DOHH2 (cell line): ENCODE measurements at regions not wholly inside any gene's neighbourhood (a gene's known extent, or its start where the extent isn't known, plus 50 kb on each side); places are given as distances from the start of the nearest gene placed in this dataset.

ENCODE experiments used
- H3F3A ChIP-seq: fragments of 200-600 bp; sonication (generic), shearing (Covaris generic); 2 replicates; pipeline ENCODE4 v1.6.0; 2016; ENCODE audit warnings: antibody characterized with exemption, mild to moderate bottlenecking; ENCODE audit not compliant: control insufficient read depth, insufficient read depth
- H3K27ac ChIP-seq: fragments of 200-600 bp; sonication (generic); 2 replicates; pipeline ENCODE4 v1.5.1; 2014; ENCODE audit warnings: low read depth, mild to moderate bottlenecking, low read length, moderate library complexity
- H3K27me3 ChIP-seq: fragments of 200-600 bp; sonication (generic); 2 replicates; pipeline ENCODE4 v1.6.1; 2014; ENCODE audit warnings: mild to moderate bottlenecking, low read length, mixed read lengths; ENCODE audit not compliant: control insufficient read depth
- H3K36me3 ChIP-seq: fragments of 200-600 bp; sonication (generic); 2 replicates; pipeline ENCODE4 v1.6.1; 2014; ENCODE audit warnings: mild to moderate bottlenecking, low read length, moderate library complexity, mixed read lengths; ENCODE audit not compliant: control insufficient read depth
- H3K4me1 ChIP-seq: fragments of 200-600 bp; sonication (generic); 2 replicates; pipeline ENCODE4 v1.6.1; 2014; ENCODE audit warnings: mild to moderate bottlenecking, low read length, mixed read lengths; ENCODE audit not compliant: control insufficient read depth
- H3K4me2 ChIP-seq: fragments of 200-600 bp; sonication (generic); 2 replicates; pipeline ENCODE4 v1.6.0; 2014; ENCODE audit warnings: mild to moderate bottlenecking, low read length, moderate library complexity
- H3K4me3 ChIP-seq: fragments of 200-600 bp; sonication (generic); 2 replicates; pipeline ENCODE4 v1.5.1; 2014; ENCODE audit warnings: mild to moderate bottlenecking, low read length, mixed read lengths
- H3K79me2 ChIP-seq: fragments of 200-600 bp; sonication (generic); 2 replicates; pipeline ENCODE4 v1.6.1; 2014; ENCODE audit warnings: mild to moderate bottlenecking, low read length, mixed read lengths; ENCODE audit not compliant: control insufficient read depth
- H3K9me2 ChIP-seq: fragments of 200-600 bp; sonication (generic); replicated peaks from 2 replicates; pipeline ENCODE4 v1.6.1; 2014; ENCODE audit warnings: mild to moderate bottlenecking, low read length, mixed read lengths; ENCODE audit not compliant: control insufficient read depth
- H3K9me3 ChIP-seq: fragments of 200-600 bp; sonication (generic); 2 replicates; pipeline ENCODE4 v1.6.1; 2014; ENCODE audit warnings: antibody characterized with exemption, low read length, mixed read lengths; ENCODE audit not compliant: control insufficient read depth, insufficient read depth
- H4K20me1 ChIP-seq: fragments of 200-600 bp; sonication (generic); 2 replicates; pipeline ENCODE4 v1.6.0; 2014; ENCODE audit warnings: low read depth, mild to moderate bottlenecking, antibody characterized with exemption, low read length, moderate library complexity; ENCODE audit not compliant: control insufficient read depth, insufficient read depth
- EZH2phosphoT487 ChIP-seq: fragments of 200-600 bp; sonication (generic); IDR thresholded peaks from 2 replicates; pipeline ENCODE4 v1.6.1; 2017; ENCODE audit warnings: borderline replicate concordance, mild to moderate bottlenecking, antibody characterized with exemption, low read length, moderate library complexity, mixed read lengths
- TF ChIP-seq, protein P1 (sequence below): fragments of 200-600 bp; sonication (generic); IDR thresholded peaks from one replicate; pipeline ENCODE4 v1.5.1; 2014; ENCODE audit warnings: antibody characterized with exemption, mild to moderate bottlenecking, low read depth, low read length; ENCODE audit not compliant: poor library complexity, severe bottlenecking

DNA sequence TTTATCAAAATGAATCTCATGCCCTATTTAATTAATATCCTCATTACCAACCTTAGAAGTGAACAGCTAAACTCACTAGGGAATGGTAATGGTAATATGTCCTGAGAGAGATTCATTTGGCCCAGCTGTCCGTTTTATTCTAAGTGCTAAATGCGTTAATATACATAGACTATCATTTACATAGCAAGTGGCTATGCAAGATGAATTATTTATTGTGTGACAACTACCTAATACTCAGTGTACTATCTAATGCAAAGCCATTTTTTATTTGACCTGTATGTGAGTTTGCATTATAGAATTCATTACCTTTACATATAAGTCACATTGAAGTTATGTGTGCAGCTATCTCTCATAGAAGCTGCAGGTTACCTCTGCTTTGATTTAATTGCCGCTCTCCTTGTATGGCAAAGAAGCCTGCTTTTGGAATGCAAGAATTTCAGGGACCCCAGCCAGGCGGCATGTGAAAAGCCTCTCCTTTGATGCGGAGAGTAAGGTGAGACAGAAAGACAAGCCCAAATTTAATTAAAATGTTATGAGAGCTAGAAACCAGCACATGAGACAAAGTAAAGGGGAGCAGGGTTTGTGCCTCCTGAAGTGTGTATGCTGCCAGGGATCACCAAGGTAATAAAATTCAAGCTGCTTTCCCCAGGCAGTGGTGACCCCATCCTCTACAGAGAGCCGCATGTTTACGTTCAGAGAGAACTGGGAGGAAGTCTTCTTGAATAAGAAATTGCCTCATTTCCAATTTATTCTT lies 693.0 kb upstream of the MAP3K7 start:
- Histone ChIP-seq H3K36me3 (no peaks in the 10 kb centered on the region), H3K27me3 (no peaks in the 10 kb centered on the region), H3K27ac (no peak overlapping the region), H3F3A (no peaks in the 10 kb centered on the region), H3K9me3 (no peaks in the 10 kb centered on the region), H3K79me2 (no peaks in the 10 kb centered on the region), H3K4me3 (no peak overlapping the region), H3K4me2 (no peak overlapping the region), H3K9me2 (no peaks in the 10 kb centered on the region), H3K4me1 (no peaks in the 10 kb centered on the region), H4K20me1 (no peaks in the 10 kb centered on the region)
- TF ChIP-seq, protein P1, sequence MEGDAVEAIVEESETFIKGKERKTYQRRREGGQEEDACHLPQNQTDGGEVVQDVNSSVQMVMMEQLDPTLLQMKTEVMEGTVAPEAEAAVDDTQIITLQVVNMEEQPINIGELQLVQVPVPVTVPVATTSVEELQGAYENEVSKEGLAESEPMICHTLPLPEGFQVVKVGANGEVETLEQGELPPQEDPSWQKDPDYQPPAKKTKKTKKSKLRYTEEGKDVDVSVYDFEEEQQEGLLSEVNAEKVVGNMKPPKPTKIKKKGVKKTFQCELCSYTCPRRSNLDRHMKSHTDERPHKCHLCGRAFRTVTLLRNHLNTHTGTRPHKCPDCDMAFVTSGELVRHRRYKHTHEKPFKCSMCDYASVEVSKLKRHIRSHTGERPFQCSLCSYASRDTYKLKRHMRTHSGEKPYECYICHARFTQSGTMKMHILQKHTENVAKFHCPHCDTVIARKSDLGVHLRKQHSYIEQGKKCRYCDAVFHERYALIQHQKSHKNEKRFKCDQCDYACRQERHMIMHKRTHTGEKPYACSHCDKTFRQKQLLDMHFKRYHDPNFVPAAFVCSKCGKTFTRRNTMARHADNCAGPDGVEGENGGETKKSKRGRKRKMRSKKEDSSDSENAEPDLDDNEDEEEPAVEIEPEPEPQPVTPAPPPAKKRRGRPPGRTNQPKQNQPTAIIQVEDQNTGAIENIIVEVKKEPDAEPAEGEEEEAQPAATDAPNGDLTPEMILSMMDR: no peak
- no peak for TF ChIP-seq EZH2phosphoT487

DNA sequence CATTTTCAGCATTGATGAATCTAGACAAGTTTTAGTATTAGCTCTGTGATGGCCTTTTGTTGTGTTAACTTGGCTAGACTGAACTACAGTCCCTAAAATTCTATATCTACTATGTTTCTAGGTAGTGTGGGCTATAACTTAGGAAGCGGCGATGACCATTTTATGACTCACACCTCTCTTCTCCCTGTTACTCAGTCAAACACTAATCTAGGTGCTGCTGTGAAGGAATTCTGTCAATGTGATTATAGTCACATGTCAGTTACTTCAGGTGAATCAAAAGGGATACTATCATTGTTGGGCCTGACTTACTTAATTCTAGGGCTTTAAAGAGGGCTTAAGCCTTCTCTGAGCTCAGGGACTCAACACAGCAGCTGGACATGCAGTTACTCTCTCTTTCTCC lies 691.5 kb upstream of the MAP3K7 start:
- Histone ChIP-seq H3K4me3 (no peak overlapping the region), H3K9me3 (no peaks in the 10 kb centered on the region), H3K9me2 (no peaks in the 10 kb centered on the region), H3K79me2 (no peaks in the 10 kb centered on the region), H3K27ac (no peak overlapping the region), H3F3A (no peaks in the 10 kb centered on the region), H3K27me3 (no peaks in the 10 kb centered on the region), H3K36me3 (no peaks in the 10 kb centered on the region), H3K4me1 (no peaks in the 10 kb centered on the region), H3K4me2 (no peak overlapping the region), H4K20me1 (no peaks in the 10 kb centered on the region)
- TF ChIP-seq, protein P1: no peak
- no peak for TF ChIP-seq EZH2phosphoT487

DNA sequence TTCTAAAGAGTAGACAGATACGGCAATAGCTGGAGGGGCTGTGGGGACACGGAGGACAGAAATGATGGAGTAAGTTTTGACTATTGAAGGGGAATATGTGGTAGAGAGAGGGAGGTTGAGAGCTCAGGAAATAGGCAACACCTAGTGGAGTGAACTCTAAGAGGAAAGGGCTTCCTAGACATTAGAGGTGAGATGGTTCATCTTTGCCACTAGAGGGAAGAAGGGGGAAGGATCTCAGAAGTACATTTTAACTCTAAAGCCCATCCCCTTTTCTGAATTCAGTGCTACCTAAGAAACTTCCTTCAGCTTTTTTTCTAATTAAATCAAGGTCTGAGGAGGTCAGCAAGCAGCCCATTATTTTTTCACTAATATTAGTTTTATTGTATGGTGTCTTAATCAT lies 689.4 kb upstream of the MAP3K7 start:
- H3K79me2 ChIP-seq: no peaks in the 10 kb centered on the region
- H3K9me3 ChIP-seq: peaks cover 4% of the 10 kb centered on the region; the same call in 1 of the 2 replicates
- no peaks in the 10 kb centered on the region for H3K9me2 ChIP-seq
- no peak overlapping the region for H3K4me2 ChIP-seq
- H3K36me3 ChIP-seq: no peaks in the 10 kb centered on the region
- no peaks in the 10 kb centered on the region for H3F3A ChIP-seq
- no peaks in the 10 kb centered on the region for H4K20me1 ChIP-seq
- H3K27me3 ChIP-seq: no peaks in the 10 kb centered on the region
- no peak overlapping the region for H3K27ac ChIP-seq
- H3K4me1 ChIP-seq: no peaks in the 10 kb centered on the region
- no peak overlapping the region for H3K4me3 ChIP-seq
- TF ChIP-seq, protein P1: peak; percentile 34
- TF ChIP-seq EZH2phosphoT487: no peak
